A549 (cell line): ENCODE measurements at regions not wholly inside any gene's neighbourhood (a gene's known extent, or its start where the extent isn't known, plus 50 kb on each side); places are given as distances from the start of the nearest gene placed in this dataset.

ENCODE experiments used
- ATAC-seq, 2 experiments: fragments of 200-7000 bp in 1 of 2; fragments of >200 bp in 1 of 2; cut with Nextera tagmentation in 1 of 2; cut with Tn5 transposase in 1 of 2; 3 replicates each; pipeline versions ENCODE4 v1.8.0 to v1.9.1; 2018 to 2020; ENCODE audit warnings: mild to moderate bottlenecking in 1 of 2, moderate library complexity in 1 of 2
- CTCF ChIA-PET: fragments of 300-600 bp; sonication (Branson Sonifier 250); formaldehyde crosslinking; extraction: SDS; loops from one replicate; lab custom pipeline; 2021; ENCODE audit warnings: antibody characterized with exemption, inconsistent platforms; lab: Yijun Ruan, JAX
- POLR2A ChIA-PET: fragments of 350-600 bp; formaldehyde crosslinking; extraction: SDS; loops from one replicate; lab custom pipeline; 2021; ENCODE audit warnings: antibody characterized with exemption, inconsistent platforms; lab: Yijun Ruan, JAX
- DNase-seq, 2 experiments: peaks; one replicate each; pipeline versions ENCODE4 v3.0.0 to v3.0.0-alpha.2; 2011 to 2016; ENCODE audit warnings: low read depth in 1 of 2, low spot score in 1 of 2
- FAIRE-seq: peaks from 2 replicates; lab custom pipeline; 2011; peaks lifted over from hg19 to GRCh38; lab: Jason Lieb, UNC
- H3K27ac ChIP-seq, 2 experiments: fragments of >200 bp; sonication (Bioruptor Twin); formaldehyde crosslinking; 3 replicates each; pipeline ENCODE4 v1.5.1; 2016 to 2017
- H3K4me1 ChIP-seq: fragments of >200 bp; sonication (Bioruptor Twin); formaldehyde crosslinking; 3 replicates; pipeline ENCODE4 v1.6.1; 2016
- H3K4me2 ChIP-seq: fragments of >200 bp; sonication (Bioruptor Twin); formaldehyde crosslinking; 3 replicates; pipeline ENCODE4 v1.6.1; 2016
- H3K4me3 ChIP-seq: fragments of >200 bp; sonication (Bioruptor Twin); formaldehyde crosslinking; 3 replicates; pipeline ENCODE4 v1.5.1; 2016
- H3K9me3 ChIP-seq: fragments of >200 bp; sonication (Bioruptor Twin); formaldehyde crosslinking; 3 replicates; pipeline ENCODE4 v1.6.1; 2016
- ATOH8 ChIP-seq: fragments of 250-450 bp; sonication (Bioruptor Pico); IDR thresholded peaks from 2 replicates; pipeline ENCODE4 v1.5.0; 2020; ENCODE audit warnings: low read depth, mild to moderate bottlenecking, moderate library complexity
- BHLHE40 ChIP-seq: IDR thresholded peaks from 2 replicates; pipeline ENCODE4 v1.6.1; 2012; ENCODE audit warnings: low read depth, low read length, inconsistent platforms
- CEBPB ChIP-seq, 2 experiments: fragments of >200 bp in 1 of 2; sonication (Bioruptor Twin) in 1 of 2; formaldehyde crosslinking in 1 of 2; IDR thresholded peaks; 2 replicates each; pipeline ENCODE4 v1.6.1; 2012 to 2016
- CHD4 ChIP-seq: fragments of 200-600 bp; sonication (generic); IDR thresholded peaks from 2 replicates; pipeline ENCODE4 v1.6.1; 2016; ENCODE audit warnings: antibody characterized with exemption, mild to moderate bottlenecking, borderline replicate concordance
- CTCF ChIP-seq: fragments of >200 bp; sonication (Bioruptor Twin); formaldehyde crosslinking; IDR thresholded peaks from 3 replicates; pipeline ENCODE4 v1.5.1; 2016
- E2F6 ChIP-seq: IDR thresholded peaks from 2 replicates; pipeline ENCODE4 v1.6.1; 2012; ENCODE audit warnings: low read depth, borderline replicate concordance
- EHMT2 ChIP-seq: fragments of 200-600 bp; sonication (generic); IDR thresholded peaks from 2 replicates; pipeline ENCODE4 v1.6.1; 2016; ENCODE audit warnings: antibody characterized with exemption, low read depth, mild to moderate bottlenecking, moderate library complexity
- HOXB5 ChIP-seq: fragments of 250-450 bp; sonication (Bioruptor Pico); IDR thresholded peaks from 2 replicates; pipeline ENCODE4 v1.5.0; 2020; ENCODE audit warnings: mild to moderate bottlenecking, moderate library complexity
- JUNB ChIP-seq: fragments of >200 bp; sonication (Bioruptor Twin); formaldehyde crosslinking; IDR thresholded peaks from 2 replicates; pipeline ENCODE4 v1.6.1; 2016
- MAFK ChIP-seq: fragments of 450-650 bp; IDR thresholded peaks from 2 replicates; pipeline ENCODE4 v1.6.1; 2014; ENCODE audit not compliant: partially characterized antibody
- NR3C1 ChIP-seq: fragments of >200 bp; sonication (Bioruptor Twin); formaldehyde crosslinking; IDR thresholded peaks from 3 replicates; pipeline ENCODE4 v1.6.1; 2017
- PHF8 ChIP-seq: fragments of 200-600 bp; sonication (generic); IDR thresholded peaks from 2 replicates; pipeline ENCODE4 v1.6.1; 2016; ENCODE audit warnings: low read depth, mild to moderate bottlenecking, antibody characterized with exemption, moderate library complexity, borderline replicate concordance
- POLR2A ChIP-seq: IDR thresholded peaks from 2 replicates; pipeline ENCODE4 v1.6.1; 2012; ENCODE audit warnings: mild to moderate bottlenecking, low read length
- RAD21 ChIP-seq, 2 experiments: fragments of >200 bp in 1 of 2; sonication (Bioruptor Twin) in 1 of 2; formaldehyde crosslinking in 1 of 2; IDR thresholded peaks in 1 of 2; conservative IDR thresholded peaks in 1 of 2; 2 replicates in 1 of 2; 3 replicates in 1 of 2; pipeline ENCODE4 v1.6.1; 2012 to 2018; ENCODE audit warnings: inconsistent platforms in 1 of 2
- RARB ChIP-seq: fragments of 250-450 bp; sonication (Bioruptor Pico); IDR thresholded peaks from 2 replicates; pipeline ENCODE4 v1.8.0; 2021; ENCODE audit warnings: mild to moderate bottlenecking, moderate library complexity
- REST ChIP-seq: fragments of 200-600 bp; sonication (generic); IDR thresholded peaks from 2 replicates; pipeline ENCODE4 v1.6.1; 2016; ENCODE audit warnings: antibody characterized with exemption, mild to moderate bottlenecking, moderate library complexity
- RFX5 ChIP-seq: fragments of 450-650 bp; IDR thresholded peaks from 2 replicates; pipeline ENCODE4 v1.7.1; 2014; ENCODE audit warnings: antibody characterized with exemption, mild to moderate bottlenecking, moderate library complexity
- SMC3 ChIP-seq: fragments of >200 bp; sonication (Bioruptor Twin); formaldehyde crosslinking; IDR thresholded peaks from 3 replicates; pipeline ENCODE4 v1.6.1; 2018; ENCODE audit warnings: inconsistent platforms
- TFCP2L1 ChIP-seq: fragments of 250-450 bp; sonication (Bioruptor Pico); IDR thresholded peaks from 2 replicates; pipeline ENCODE4 v1.5.0; 2021; ENCODE audit warnings: mild to moderate bottlenecking
- ZC3H11A ChIP-seq: fragments of 450-650 bp; IDR thresholded peaks from 2 replicates; pipeline ENCODE4 v1.6.1; 2014; ENCODE audit warnings: antibody characterized with exemption, mild to moderate bottlenecking
- ZNF302 ChIP-seq: fragments of 250-450 bp; sonication (Bioruptor Pico); IDR thresholded peaks from 2 replicates; pipeline ENCODE4 v1.9.0; 2021; ENCODE audit warnings: inconsistent platforms, mild to moderate bottlenecking, moderate library complexity
- WGBS: methylation state at CpG from one replicate; pipeline ENCODE4 v1.1.6; 2017; ENCODE audit errors: missing lambda C conversion rate; 5-methylcytosine and 5-hydroxymethylcytosine counted together

- ChIA-PET POLR2A (no interaction called here), CTCF (no interaction called here)
- H3K27ac ChIP-seq: peak overlapping the region; percentile 49 to 87; a peak in 3 of 6 replicates
- H3K4me1 ChIP-seq: peaks cover 42% of the 10 kb centered on the region
- ATAC-seq: no peak
- H3K4me2 ChIP-seq: no peak overlapping the region
- no peak overlapping the region for H3K4me3 ChIP-seq
- DNase-seq: no peak
- no peaks in the 10 kb centered on the region for H3K9me3 ChIP-seq
- no peak for TF ChIP-seq ATOH8 (CRISPR knock-in tag)
- TF ChIP-seq POLR2A: no peak
- no peak for TF ChIP-seq JUNB
- no peak for TF ChIP-seq EHMT2
- TF ChIP-seq REST: no peak
- TF ChIP-seq MAFK: no peak
- TF ChIP-seq HOXB5: no peak
- TF ChIP-seq TFCP2L1 (CRISPR knock-in tag): no peak
- no peak for TF ChIP-seq ZC3H11A
- TF ChIP-seq CTCF: no peak
- TF ChIP-seq ZNF302 (CRISPR knock-in tag): no peak
- TF ChIP-seq RARB: no peak
- TF ChIP-seq BHLHE40: no peak
- no peak for TF ChIP-seq E2F6
- no peak for TF ChIP-seq RAD21 (conservative IDR thresholded peaks at IDR 0.05 in 1 of 2, IDR thresholded peaks at IDR 0.05 in 1 of 2)
- no peak for TF ChIP-seq NR3C1
- TF ChIP-seq RFX5: no peak
- TF ChIP-seq CEBPB (IDR thresholded peaks at IDR 0.05): no peak
- no peak for TF ChIP-seq PHF8
- no peak for TF ChIP-seq SMC3
- no peak for FAIRE-seq
- 100% methylated on average over 3 of the region's 3 CpGs for WGBS
These were observed 70.0 kb upstream of the WDR72 start for GRCh38 chr15:53829471-53829870.

GRCh38 chr15:53827355-53827754 lies 67.9 kb upstream of the WDR72 start:
- H3K4me1 ChIP-seq: peaks cover 20% of the 10 kb centered on the region
- CTCF ChIA-PET: no interaction called here
- ATAC-seq: no peak
- TF ChIP-seq CHD4 (no peak), SMC3 (no peak)
- WGBS: 74% methylated on average over 4 of the region's 4 CpGs
- POLR2A ChIA-PET: no interaction called here
- H3K9me3 ChIP-seq: no peaks in the 10 kb centered on the region
- no peak for FAIRE-seq
- H3K4me2 ChIP-seq: no peak overlapping the region
- no peak overlapping the region for H3K27ac ChIP-seq
- DNase-seq: no peak
- H3K4me3 ChIP-seq: no peak overlapping the region
